ENCODE measurements at regions not wholly inside any gene's neighbourhood (a gene's known extent, or its start where the extent isn't known, plus 50 kb on each side); places are given as distances from the start of the nearest gene placed in this dataset.

GRCh38 chr20:19137641-19138040 lies 74.8 kb upstream of the SLC24A3 start:
- DNase-seq (ENCODE audit: low read depth, low spot score): no peak
- BruUV-seq (replicated peaks): no TSS peak
- POLR2A ChIA-PET: no interaction called here

More at GRCh38 chr20:19137641-19138040, 74.8 kb upstream of the SLC24A3 start:
- Histone ChIP-seq H3K4me1 (ENCODE audit: control insufficient read depth in 1 of 2, insufficient read depth in 2 of 2, low read length in 2 of 2) (no peaks in the 10 kb centered on the region), H3K4me2 (ENCODE audit: low read length) (no peak overlapping the region), H2AFZ (ENCODE audit: low read depth, low read length, poor library complexity, severe bottlenecking) (no peak overlapping the region), H4K20me1 (ENCODE audit: insufficient read depth) (no peaks in the 10 kb centered on the region), H3K9me3 (ENCODE audit: control insufficient read depth in 1 of 2, insufficient read depth in 1 of 2, low read depth in 1 of 2, low read length in 2 of 2) (peaks cover 6 to 15% of the 10 kb centered on the region in 2 experiments; a peak in 2 of 4 replicates), H3K9ac (ENCODE audit: low read length) (no peak overlapping the region), H3K79me2 (ENCODE audit: insufficient read depth, low read length) (no peaks in the 10 kb centered on the region), H3K27ac (ENCODE audit: low read depth, low read length) (no peak overlapping the region), H3K4me3 (replicated peaks in 1 of 2; ENCODE audit: low read depth in 1 of 2, low read length in 2 of 2) (no peak overlapping the region), H3K36me3 (ENCODE audit: control insufficient read depth in 1 of 2, insufficient read depth in 2 of 2, low read length in 2 of 2) (no peaks in the 10 kb centered on the region), H3K27me3 (ENCODE audit: insufficient read depth, low read length) (no peaks in the 10 kb centered on the region), H3K9me2 (ENCODE audit: insufficient read depth) (no peaks in the 10 kb centered on the region)
- TF ChIP-seq YY1 (IDR thresholded peaks at IDR 0.05; ENCODE audit: extremely low read depth, insufficient replicate concordance, low read depth, low read length): no peak
- no peak for TF ChIP-seq CBX3 (IDR thresholded peaks at IDR 0.05; ENCODE audit: low read depth)
- TF ChIP-seq POLR2A (IDR thresholded peaks at IDR 0.05; ENCODE audit: borderline replicate concordance, extremely low read depth, insufficient read depth, insufficient read length): no peak
- no peak for TF ChIP-seq FOSL1 (IDR thresholded peaks at IDR 0.05; ENCODE audit: low read depth)
- TF ChIP-seq JUND (IDR thresholded peaks at IDR 0.05): no peak
- TF ChIP-seq SRF (IDR thresholded peaks at IDR 0.05; ENCODE audit: low read depth): no peak
- TF ChIP-seq EGR1 (IDR thresholded peaks at IDR 0.05; ENCODE audit: low read depth): no peak
- TF ChIP-seq SP1 (IDR thresholded peaks at IDR 0.05; ENCODE audit: low read depth): no peak
- TF ChIP-seq ZFX (IDR thresholded peaks at IDR 0.05): no peak
- no peak for TF ChIP-seq ELF1 (IDR thresholded peaks at IDR 0.05; ENCODE audit: borderline replicate concordance, low read depth)
- TF ChIP-seq EZH2phosphoT487 (IDR thresholded peaks at IDR 0.05; ENCODE audit: borderline replicate concordance): no peak
- TF ChIP-seq, protein P1, sequence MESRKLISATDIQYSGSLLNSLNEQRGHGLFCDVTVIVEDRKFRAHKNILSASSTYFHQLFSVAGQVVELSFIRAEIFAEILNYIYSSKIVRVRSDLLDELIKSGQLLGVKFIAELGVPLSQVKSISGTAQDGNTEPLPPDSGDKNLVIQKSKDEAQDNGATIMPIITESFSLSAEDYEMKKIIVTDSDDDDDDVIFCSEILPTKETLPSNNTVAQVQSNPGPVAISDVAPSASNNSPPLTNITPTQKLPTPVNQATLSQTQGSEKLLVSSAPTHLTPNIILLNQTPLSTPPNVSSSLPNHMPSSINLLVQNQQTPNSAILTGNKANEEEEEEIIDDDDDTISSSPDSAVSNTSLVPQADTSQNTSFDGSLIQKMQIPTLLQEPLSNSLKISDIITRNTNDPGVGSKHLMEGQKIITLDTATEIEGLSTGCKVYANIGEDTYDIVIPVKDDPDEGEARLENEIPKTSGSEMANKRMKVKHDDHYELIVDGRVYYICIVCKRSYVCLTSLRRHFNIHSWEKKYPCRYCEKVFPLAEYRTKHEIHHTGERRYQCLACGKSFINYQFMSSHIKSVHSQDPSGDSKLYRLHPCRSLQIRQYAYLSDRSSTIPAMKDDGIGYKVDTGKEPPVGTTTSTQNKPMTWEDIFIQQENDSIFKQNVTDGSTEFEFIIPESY (IDR thresholded peaks at IDR 0.05; ENCODE audit: extremely low read depth, insufficient replicate concordance, low read length): no peak
- TF ChIP-seq ZNF274 (IDR thresholded peaks at IDR 0.05; ENCODE audit: low read depth, low read length): no peak
- TF ChIP-seq, protein P2, sequence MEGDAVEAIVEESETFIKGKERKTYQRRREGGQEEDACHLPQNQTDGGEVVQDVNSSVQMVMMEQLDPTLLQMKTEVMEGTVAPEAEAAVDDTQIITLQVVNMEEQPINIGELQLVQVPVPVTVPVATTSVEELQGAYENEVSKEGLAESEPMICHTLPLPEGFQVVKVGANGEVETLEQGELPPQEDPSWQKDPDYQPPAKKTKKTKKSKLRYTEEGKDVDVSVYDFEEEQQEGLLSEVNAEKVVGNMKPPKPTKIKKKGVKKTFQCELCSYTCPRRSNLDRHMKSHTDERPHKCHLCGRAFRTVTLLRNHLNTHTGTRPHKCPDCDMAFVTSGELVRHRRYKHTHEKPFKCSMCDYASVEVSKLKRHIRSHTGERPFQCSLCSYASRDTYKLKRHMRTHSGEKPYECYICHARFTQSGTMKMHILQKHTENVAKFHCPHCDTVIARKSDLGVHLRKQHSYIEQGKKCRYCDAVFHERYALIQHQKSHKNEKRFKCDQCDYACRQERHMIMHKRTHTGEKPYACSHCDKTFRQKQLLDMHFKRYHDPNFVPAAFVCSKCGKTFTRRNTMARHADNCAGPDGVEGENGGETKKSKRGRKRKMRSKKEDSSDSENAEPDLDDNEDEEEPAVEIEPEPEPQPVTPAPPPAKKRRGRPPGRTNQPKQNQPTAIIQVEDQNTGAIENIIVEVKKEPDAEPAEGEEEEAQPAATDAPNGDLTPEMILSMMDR (IDR thresholded peaks at IDR 0.05 in 2 of 3, conservative IDR thresholded peaks at IDR 0.05 in 1 of 3; ENCODE audit: borderline replicate concordance in 1 of 3, insufficient read depth in 1 of 3, low read depth in 2 of 3, low read length in 2 of 3): no peak
- TF ChIP-seq ATF3 (IDR thresholded peaks at IDR 0.05): no peak
- TF ChIP-seq, protein P3, sequence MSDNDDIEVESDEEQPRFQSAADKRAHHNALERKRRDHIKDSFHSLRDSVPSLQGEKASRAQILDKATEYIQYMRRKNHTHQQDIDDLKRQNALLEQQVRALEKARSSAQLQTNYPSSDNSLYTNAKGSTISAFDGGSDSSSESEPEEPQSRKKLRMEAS (IDR thresholded peaks at IDR 0.05): no peak
- TF ChIP-seq, protein P4, sequence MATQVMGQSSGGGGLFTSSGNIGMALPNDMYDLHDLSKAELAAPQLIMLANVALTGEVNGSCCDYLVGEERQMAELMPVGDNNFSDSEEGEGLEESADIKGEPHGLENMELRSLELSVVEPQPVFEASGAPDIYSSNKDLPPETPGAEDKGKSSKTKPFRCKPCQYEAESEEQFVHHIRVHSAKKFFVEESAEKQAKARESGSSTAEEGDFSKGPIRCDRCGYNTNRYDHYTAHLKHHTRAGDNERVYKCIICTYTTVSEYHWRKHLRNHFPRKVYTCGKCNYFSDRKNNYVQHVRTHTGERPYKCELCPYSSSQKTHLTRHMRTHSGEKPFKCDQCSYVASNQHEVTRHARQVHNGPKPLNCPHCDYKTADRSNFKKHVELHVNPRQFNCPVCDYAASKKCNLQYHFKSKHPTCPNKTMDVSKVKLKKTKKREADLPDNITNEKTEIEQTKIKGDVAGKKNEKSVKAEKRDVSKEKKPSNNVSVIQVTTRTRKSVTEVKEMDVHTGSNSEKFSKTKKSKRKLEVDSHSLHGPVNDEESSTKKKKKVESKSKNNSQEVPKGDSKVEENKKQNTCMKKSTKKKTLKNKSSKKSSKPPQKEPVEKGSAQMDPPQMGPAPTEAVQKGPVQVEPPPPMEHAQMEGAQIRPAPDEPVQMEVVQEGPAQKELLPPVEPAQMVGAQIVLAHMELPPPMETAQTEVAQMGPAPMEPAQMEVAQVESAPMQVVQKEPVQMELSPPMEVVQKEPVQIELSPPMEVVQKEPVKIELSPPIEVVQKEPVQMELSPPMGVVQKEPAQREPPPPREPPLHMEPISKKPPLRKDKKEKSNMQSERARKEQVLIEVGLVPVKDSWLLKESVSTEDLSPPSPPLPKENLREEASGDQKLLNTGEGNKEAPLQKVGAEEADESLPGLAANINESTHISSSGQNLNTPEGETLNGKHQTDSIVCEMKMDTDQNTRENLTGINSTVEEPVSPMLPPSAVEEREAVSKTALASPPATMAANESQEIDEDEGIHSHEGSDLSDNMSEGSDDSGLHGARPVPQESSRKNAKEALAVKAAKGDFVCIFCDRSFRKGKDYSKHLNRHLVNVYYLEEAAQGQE (IDR thresholded peaks at IDR 0.05; ENCODE audit: low read depth): no peak
- no peak for TF ChIP-seq TCF7L2 (IDR thresholded peaks at IDR 0.05; ENCODE audit: borderline replicate concordance, extremely low read depth, insufficient read depth, insufficient read length)
- TF ChIP-seq CEBPB (IDR thresholded peaks at IDR 0.05; ENCODE audit: low read depth): no peak
- no peak for TF ChIP-seq SIN3A (IDR thresholded peaks at IDR 0.05; ENCODE audit: low read depth)
- RAD21 ChIA-PET (ENCODE audit: low non-redundant PET in 1 of 2, low total read pairs in 2 of 2, uncharacterized antibody in 2 of 2, unreplicated experiment in 2 of 2): no interaction called here
- CTCF ChIA-PET: no interaction called here
- intact Hi-C loops (cut with micrococcal nuclease): no loop called here
- no peak for ATAC-seq
